HL-60/S4 (cell line): ENCODE measurements at regions not wholly inside any gene's neighbourhood (a gene's known extent, or its start where the extent isn't known, plus 50 kb on each side); places are given as distances from the start of the nearest gene placed in this dataset.
"Not testable (repeated sequence)": the region's sequence is repeated elsewhere in the genome, so short reads cannot be mapped to it uniquely, and the experiment has no call there.

Source experiments
- in situ Hi-C: fragments of 300-500 bp; cut with MboI; formaldehyde crosslinking; loops from 2 replicates; pipeline ENCODE4 v1.14.3; 2022; ENCODE audit warnings: low sequenced_read_pairs

GRCh38 chr2:8505311-8505920, 176.4 kb upstream of the ID2 start:
- in situ Hi-C loops, result no loop called here

- in situ Hi-C loops, result no loop called here
Observed at GRCh38 chr2:8506746-8507145, 175.1 kb upstream of the ID2 start.

- in situ Hi-C loops, result no loop called here
Observed at GRCh38 chr2:8508766-8509165, 173.1 kb upstream of the ID2 start.

GRCh38 chr2:8509621-8510020, 172.2 kb upstream of the ID2 start:
- in situ Hi-C loops, result no loop called here

GRCh38 chr2:8510055-8510454, 171.8 kb upstream of the ID2 start:
- in situ Hi-C loops, result not testable (repeated sequence)

GRCh38 chr2:8510519-8510918, 171.3 kb upstream of the ID2 start:
- in situ Hi-C loops, result no loop called here

- in situ Hi-C loops, result no loop called here
Observed at GRCh38 chr2:8511868-8512612, 169.8 kb upstream of the ID2 start.

- in situ Hi-C loops, result no loop called here
Observed at GRCh38 chr2:8513601-8514273, 168.1 kb upstream of the ID2 start.

- in situ Hi-C loops, result no loop called here
Observed at GRCh38 chr2:8514274-8514662, 167.6 kb upstream of the ID2 start.

- in situ Hi-C loops, result no loop called here
Observed at GRCh38 chr2:8514796-8515758, 166.8 kb upstream of the ID2 start.

GRCh38 chr2:8515864-8516533, 165.9 kb upstream of the ID2 start:
- in situ Hi-C loops, result no loop called here

GRCh38 chr2:8517850-8518498, 163.9 kb upstream of the ID2 start:
- in situ Hi-C loops, result no loop called here

- in situ Hi-C loops, result no loop called here
Observed at GRCh38 chr2:8518979-8519668, 162.7 kb upstream of the ID2 start.

GRCh38 chr2:8520791-8521344, 161.0 kb upstream of the ID2 start:
- in situ Hi-C loops, result no loop called here

- in situ Hi-C loops, result no loop called here
Observed at GRCh38 chr2:8522687-8523086, 159.2 kb upstream of the ID2 start.

- in situ Hi-C loops, result no loop called here
Observed at GRCh38 chr2:8524388-8524787, 157.5 kb upstream of the ID2 start.

- in situ Hi-C loops, result loop anchor here (25.0 kb wide), 1 partner anchor 213 kb away; no protein-coding TSS in a partner anchor
Observed at GRCh38 chr2:8524823-8525222, 157.0 kb upstream of the ID2 start.

- in situ Hi-C loops, result loop anchor here (25.0 kb wide), 1 partner anchor 213 kb away; no protein-coding TSS in a partner anchor
Observed at GRCh38 chr2:8525236-8525581, 156.6 kb upstream of the ID2 start.
